ENCODE measurements at regions not wholly inside any gene's neighbourhood (a gene's known extent, or its start where the extent isn't known, plus 50 kb on each side); places are given as distances from the start of the nearest gene placed in this dataset.

DNA sequence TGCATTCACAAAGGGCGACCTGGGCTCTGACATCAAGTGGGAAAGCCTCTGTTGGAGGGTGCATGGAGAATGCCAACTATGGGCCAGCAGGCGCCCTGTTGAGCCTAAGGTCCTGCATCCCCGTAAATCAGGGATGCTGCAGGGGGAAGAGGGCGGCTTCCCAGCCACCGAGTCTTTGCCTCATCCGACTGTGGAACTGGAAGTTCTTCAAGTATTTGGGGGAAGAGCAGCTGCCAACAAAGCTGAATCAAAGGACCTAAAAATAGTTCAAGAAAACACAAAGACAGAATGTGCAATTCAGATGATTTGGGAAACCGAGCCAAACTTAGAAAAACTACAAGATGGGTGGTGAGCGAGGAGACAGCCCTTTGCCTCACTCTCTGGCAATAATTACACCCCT is 281.1 kb upstream of the MGAT5 start:
- no peak for TF ChIP-seq ZNF565 (CRISPR knock-in tag; conservative IDR thresholded peaks at IDR 0.05; ENCODE audit: low read depth)
- no peak for TF ChIP-seq ISL1 (CRISPR knock-in tag; IDR thresholded peaks at IDR 0.05)
- ATAC-seq: no peak

DNA sequence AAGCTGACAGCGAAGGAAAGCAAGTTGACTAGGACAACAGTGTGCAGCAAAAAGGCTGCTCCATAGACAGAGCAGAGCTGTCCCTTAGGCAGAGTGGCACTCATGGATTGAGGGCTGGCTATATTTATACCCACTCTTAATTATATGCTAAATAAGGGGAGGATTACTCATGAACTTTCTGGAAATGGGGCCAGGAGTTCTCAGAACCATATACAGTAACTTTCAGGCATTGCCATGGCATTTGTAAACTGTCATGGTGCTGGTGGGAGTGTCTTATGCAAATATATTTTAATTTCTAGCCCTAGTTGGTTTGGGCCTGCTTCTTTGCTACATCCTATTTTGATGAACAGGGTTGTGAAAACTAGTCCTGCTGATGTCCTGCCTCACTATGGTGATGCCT is 279.5 kb upstream of the MGAT5 start:
- TF ChIP-seq TCF4 (CRISPR knock-in tag; IDR thresholded peaks at IDR 0.05; ENCODE audit: borderline replicate concordance) (no peak), ZC3H10 (CRISPR knock-in tag; IDR thresholded peaks at IDR 0.05) (no peak), ZNF70 (CRISPR knock-in tag; IDR thresholded peaks at IDR 0.05) (no peak), ISL1 (CRISPR knock-in tag; IDR thresholded peaks at IDR 0.05) (no peak), RARB (CRISPR knock-in tag; IDR thresholded peaks at IDR 0.05) (no peak), BACH2 (CRISPR knock-in tag; IDR thresholded peaks at IDR 0.05; ENCODE audit: borderline replicate concordance) (no peak), ZNF8 (CRISPR knock-in tag; IDR thresholded peaks at IDR 0.05) (no peak), TOX (CRISPR knock-in tag; IDR thresholded peaks at IDR 0.05; ENCODE audit: borderline replicate concordance) (no peak), CSRNP3 (CRISPR knock-in tag; IDR thresholded peaks at IDR 0.05) (no peak), SNAI2 (CRISPR knock-in tag; IDR thresholded peaks at IDR 0.05) (no peak), ZFP3 (CRISPR knock-in tag; IDR thresholded peaks at IDR 0.05) (no peak)
- TF ChIP-seq, protein P1, sequence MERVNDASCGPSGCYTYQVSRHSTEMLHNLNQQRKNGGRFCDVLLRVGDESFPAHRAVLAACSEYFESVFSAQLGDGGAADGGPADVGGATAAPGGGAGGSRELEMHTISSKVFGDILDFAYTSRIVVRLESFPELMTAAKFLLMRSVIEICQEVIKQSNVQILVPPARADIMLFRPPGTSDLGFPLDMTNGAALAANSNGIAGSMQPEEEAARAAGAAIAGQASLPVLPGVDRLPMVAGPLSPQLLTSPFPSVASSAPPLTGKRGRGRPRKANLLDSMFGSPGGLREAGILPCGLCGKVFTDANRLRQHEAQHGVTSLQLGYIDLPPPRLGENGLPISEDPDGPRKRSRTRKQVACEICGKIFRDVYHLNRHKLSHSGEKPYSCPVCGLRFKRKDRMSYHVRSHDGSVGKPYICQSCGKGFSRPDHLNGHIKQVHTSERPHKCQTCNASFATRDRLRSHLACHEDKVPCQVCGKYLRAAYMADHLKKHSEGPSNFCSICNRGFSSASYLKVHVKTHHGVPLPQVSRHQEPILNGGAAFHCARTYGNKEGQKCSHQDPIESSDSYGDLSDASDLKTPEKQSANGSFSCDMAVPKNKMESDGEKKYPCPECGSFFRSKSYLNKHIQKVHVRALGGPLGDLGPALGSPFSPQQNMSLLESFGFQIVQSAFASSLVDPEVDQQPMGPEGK (CRISPR knock-in tag; IDR thresholded peaks at IDR 0.05; ENCODE audit: borderline replicate concordance): no peak
- TF ChIP-seq, protein P2, sequence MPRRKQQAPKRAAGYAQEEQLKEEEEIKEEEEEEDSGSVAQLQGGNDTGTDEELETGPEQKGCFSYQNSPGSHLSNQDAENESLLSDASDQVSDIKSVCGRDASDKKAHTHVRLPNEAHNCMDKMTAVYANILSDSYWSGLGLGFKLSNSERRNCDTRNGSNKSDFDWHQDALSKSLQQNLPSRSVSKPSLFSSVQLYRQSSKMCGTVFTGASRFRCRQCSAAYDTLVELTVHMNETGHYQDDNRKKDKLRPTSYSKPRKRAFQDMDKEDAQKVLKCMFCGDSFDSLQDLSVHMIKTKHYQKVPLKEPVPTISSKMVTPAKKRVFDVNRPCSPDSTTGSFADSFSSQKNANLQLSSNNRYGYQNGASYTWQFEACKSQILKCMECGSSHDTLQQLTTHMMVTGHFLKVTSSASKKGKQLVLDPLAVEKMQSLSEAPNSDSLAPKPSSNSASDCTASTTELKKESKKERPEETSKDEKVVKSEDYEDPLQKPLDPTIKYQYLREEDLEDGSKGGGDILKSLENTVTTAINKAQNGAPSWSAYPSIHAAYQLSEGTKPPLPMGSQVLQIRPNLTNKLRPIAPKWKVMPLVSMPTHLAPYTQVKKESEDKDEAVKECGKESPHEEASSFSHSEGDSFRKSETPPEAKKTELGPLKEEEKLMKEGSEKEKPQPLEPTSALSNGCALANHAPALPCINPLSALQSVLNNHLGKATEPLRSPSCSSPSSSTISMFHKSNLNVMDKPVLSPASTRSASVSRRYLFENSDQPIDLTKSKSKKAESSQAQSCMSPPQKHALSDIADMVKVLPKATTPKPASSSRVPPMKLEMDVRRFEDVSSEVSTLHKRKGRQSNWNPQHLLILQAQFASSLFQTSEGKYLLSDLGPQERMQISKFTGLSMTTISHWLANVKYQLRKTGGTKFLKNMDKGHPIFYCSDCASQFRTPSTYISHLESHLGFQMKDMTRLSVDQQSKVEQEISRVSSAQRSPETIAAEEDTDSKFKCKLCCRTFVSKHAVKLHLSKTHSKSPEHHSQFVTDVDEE (CRISPR knock-in tag; IDR thresholded peaks at IDR 0.05): no peak
- TF ChIP-seq, protein P3, sequence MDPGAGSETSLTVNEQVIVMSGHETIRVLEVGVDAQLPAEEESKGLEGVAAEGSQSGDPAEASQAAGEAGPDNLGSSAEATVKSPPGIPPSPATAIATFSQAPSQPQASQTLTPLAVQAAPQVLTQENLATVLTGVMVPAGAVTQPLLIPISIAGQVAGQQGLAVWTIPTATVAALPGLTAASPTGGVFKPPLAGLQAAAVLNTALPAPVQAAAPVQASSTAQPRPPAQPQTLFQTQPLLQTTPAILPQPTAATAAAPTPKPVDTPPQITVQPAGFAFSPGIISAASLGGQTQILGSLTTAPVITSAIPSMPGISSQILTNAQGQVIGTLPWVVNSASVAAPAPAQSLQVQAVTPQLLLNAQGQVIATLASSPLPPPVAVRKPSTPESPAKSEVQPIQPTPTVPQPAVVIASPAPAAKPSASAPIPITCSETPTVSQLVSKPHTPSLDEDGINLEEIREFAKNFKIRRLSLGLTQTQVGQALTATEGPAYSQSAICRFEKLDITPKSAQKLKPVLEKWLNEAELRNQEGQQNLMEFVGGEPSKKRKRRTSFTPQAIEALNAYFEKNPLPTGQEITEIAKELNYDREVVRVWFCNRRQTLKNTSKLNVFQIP (CRISPR knock-in tag; IDR thresholded peaks at IDR 0.05; ENCODE audit: borderline replicate concordance, low read depth): no peak
- ATAC-seq: no peak

- no peak for ATAC-seq
- no peak for TF ChIP-seq CREB5 (CRISPR knock-in tag; IDR thresholded peaks at IDR 0.05; ENCODE audit: low read depth)
- TF ChIP-seq, protein P3 (CRISPR knock-in tag; IDR thresholded peaks at IDR 0.05; ENCODE audit: borderline replicate concordance, low read depth): no peak
- TF ChIP-seq ISL1 (CRISPR knock-in tag; IDR thresholded peaks at IDR 0.05): no peak
- no peak for TF ChIP-seq ZNF8 (CRISPR knock-in tag; IDR thresholded peaks at IDR 0.05)
- TF ChIP-seq ZFP30 (CRISPR knock-in tag; IDR thresholded peaks at IDR 0.05): no peak
- no peak for TF ChIP-seq RARB (CRISPR knock-in tag; IDR thresholded peaks at IDR 0.05)
- TF ChIP-seq, protein P1 (CRISPR knock-in tag; IDR thresholded peaks at IDR 0.05; ENCODE audit: borderline replicate concordance): no peak
- TF ChIP-seq CSDC2 (CRISPR knock-in tag; IDR thresholded peaks at IDR 0.05): no peak
- TF ChIP-seq, protein P2 (CRISPR knock-in tag; IDR thresholded peaks at IDR 0.05): no peak
- TF ChIP-seq OSR1 (CRISPR knock-in tag; IDR thresholded peaks at IDR 0.05): no peak
- no peak for TF ChIP-seq SNAI2 (CRISPR knock-in tag; IDR thresholded peaks at IDR 0.05)
- no peak for TF ChIP-seq ZNF565 (CRISPR knock-in tag; conservative IDR thresholded peaks at IDR 0.05; ENCODE audit: low read depth)
- TF ChIP-seq CSRNP3 (CRISPR knock-in tag; IDR thresholded peaks at IDR 0.05): no peak
- no peak for TF ChIP-seq ZC3H10 (CRISPR knock-in tag; IDR thresholded peaks at IDR 0.05)
- no peak for TF ChIP-seq BACH2 (CRISPR knock-in tag; IDR thresholded peaks at IDR 0.05; ENCODE audit: borderline replicate concordance)
These were observed 278.7 kb upstream of the MGAT5 start for GRCh38 chr2:133975135-133975534.

Data from SK-N-SH treated with all-trans-retinoic acid at 6 μM for 48 hours (cell line).